Vagina (tissue), 2 donors: ENCODE measurements at regions not wholly inside any gene's neighbourhood (a gene's known extent, or its start where the extent isn't known, plus 50 kb on each side); places are given as distances from the start of the nearest gene placed in this dataset.

Experiments
- CTCF ChIP-seq, 3 experiments: fragments of 450-650 bp in 2 of 3; fragments of 200-600 bp in 1 of 3; sonication (generic) in 1 of 3; IDR thresholded peaks; one replicate each; pipeline ENCODE4 v1.5.1; 2017 to 2019; ENCODE audit warnings: antibody characterized with exemption in 3 of 3, mild to moderate bottlenecking in 2 of 3, moderate library complexity in 2 of 3
- POLR2A ChIP-seq, 2 donors: fragments of 450-650 bp; IDR thresholded peaks; one replicate each; pipeline ENCODE4 v1.6.1; 2017; ENCODE audit warnings: antibody characterized with exemption in 2 of 2, mild to moderate bottlenecking in 2 of 2, moderate library complexity in 2 of 2

GRCh38 chr2:223389624-223390023 lies 212.5 kb downstream of the SCG2 start:
- no peak for TF ChIP-seq CTCF (IDR thresholded peaks at IDR 0.05)
- no peak for TF ChIP-seq POLR2A (IDR thresholded peaks at IDR 0.05)
